NCI-H1417 (cell line): ENCODE measurements at regions not wholly inside any gene's neighbourhood (a gene's known extent, or its start where the extent isn't known, plus 50 kb on each side); places are given as distances from the start of the nearest gene placed in this dataset.

Experiments used
- DNase-seq, 3 experiments: peaks; one replicate each; lab custom pipeline; 2025; lab: John Stamatoyannopoulos, UW

- no peak for DNase-seq
These were observed 117.2 kb upstream of the KLF6 start for GRCh38 chr10:3902054-3902808.

GRCh38 chr10:3901370-3901769 lies 116.4 kb upstream of the KLF6 start:
- DNase-seq = no peak

GRCh38 chr10:3900391-3900790 lies 115.4 kb upstream of the KLF6 start:
- no peak for DNase-seq

GRCh38 chr10:3898821-3899220 lies 113.8 kb upstream of the KLF6 start:
- DNase-seq = peak in 2 of 3 experiments; percentile 15 to 53

GRCh38 chr10:3897156-3897555 lies 112.1 kb upstream of the KLF6 start:
- DNase-seq = no peak

- DNase-seq = no peak
These were observed 111.2 kb upstream of the KLF6 start for GRCh38 chr10:3896161-3896560.

GRCh38 chr10:3895045-3895631 lies 110.1 kb upstream of the KLF6 start:
- no peak for DNase-seq

- no peak for DNase-seq
These were observed 109.0 kb upstream of the KLF6 start for GRCh38 chr10:3893901-3894563.

- no peak for DNase-seq
These were observed 107.7 kb upstream of the KLF6 start for GRCh38 chr10:3892440-3893425.

GRCh38 chr10:3891396-3891795 lies 106.4 kb upstream of the KLF6 start:
- DNase-seq = no peak

- DNase-seq = no peak
These were observed 105.8 kb upstream of the KLF6 start for GRCh38 chr10:3890602-3891352.

GRCh38 chr10:3889961-3890522 lies 105.0 kb upstream of the KLF6 start:
- DNase-seq = no peak

- no peak for DNase-seq
These were observed 103.0 kb upstream of the KLF6 start for GRCh38 chr10:3887885-3888476.

- no peak for DNase-seq
These were observed 102.4 kb upstream of the KLF6 start for GRCh38 chr10:3887404-3887803.

- no peak for DNase-seq
These were observed 101.7 kb upstream of the KLF6 start for GRCh38 chr10:3886641-3887251.

GRCh38 chr10:3886191-3886590 lies 101.2 kb upstream of the KLF6 start:
- peak in 1 of 3 experiments; percentile 2 for DNase-seq

- peak in 2 of 3 experiments; percentile 27 to 59 for DNase-seq
These were observed 97.8 kb upstream of the KLF6 start for GRCh38 chr10:3882855-3883254.

GRCh38 chr10:3881622-3882021 lies 96.6 kb upstream of the KLF6 start:
- DNase-seq = no peak

- no peak for DNase-seq
These were observed 94.1 kb upstream of the KLF6 start for GRCh38 chr10:3879073-3879472.
